ENCODE measurements at regions not wholly inside any gene's neighbourhood (a gene's known extent, or its start where the extent isn't known, plus 50 kb on each side); places are given as distances from the start of the nearest gene placed in this dataset.

DNA sequence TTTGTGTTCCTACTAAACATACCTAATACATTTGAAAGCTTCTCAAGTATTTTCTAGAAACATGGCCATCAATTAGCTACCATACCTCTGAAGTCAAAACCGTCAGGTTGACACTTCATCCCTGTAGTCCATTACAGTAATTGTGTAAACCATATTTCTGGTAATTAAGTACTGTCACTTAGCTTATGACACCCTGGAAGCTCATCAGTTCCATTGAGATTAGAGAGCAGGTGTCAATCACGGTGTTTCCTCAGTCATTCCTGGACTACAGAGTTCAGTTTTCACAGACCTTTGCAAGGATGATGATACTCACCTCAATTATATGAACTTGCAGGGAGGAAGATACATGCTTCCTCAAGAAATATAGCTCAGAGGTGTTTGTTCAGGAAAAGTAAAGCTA, 552.0 kb downstream of the SI start:
- TF ChIP-seq ZNF8 (CRISPR knock-in tag; IDR thresholded peaks at IDR 0.05) (no peak), PATZ1 (CRISPR knock-in tag; IDR thresholded peaks at IDR 0.05; ENCODE audit: borderline replicate concordance) (no peak), ISL1 (CRISPR knock-in tag; IDR thresholded peaks at IDR 0.05) (no peak), ARNTL (CRISPR knock-in tag; IDR thresholded peaks at IDR 0.05; ENCODE audit: borderline replicate concordance, low read depth) (no peak), OSR1 (CRISPR knock-in tag; IDR thresholded peaks at IDR 0.05) (no peak), GLIS3 (CRISPR knock-in tag; IDR thresholded peaks at IDR 0.05) (no peak), ZFP30 (CRISPR knock-in tag; IDR thresholded peaks at IDR 0.05) (no peak)
